H1 (cell line): ENCODE measurements at regions not wholly inside any gene's neighbourhood (a gene's known extent, or its start where the extent isn't known, plus 50 kb on each side); places are given as distances from the start of the nearest gene placed in this dataset.

Experiments
- EZH2 ChIP-seq: fragments of 200-600 bp; sonication (generic); IDR thresholded peaks from 2 replicates; pipeline ENCODE4 v1.7.1; 2012; ENCODE audit warnings: low read depth, mild to moderate bottlenecking, moderate library complexity, low read length, inconsistent platforms; ENCODE audit not compliant: severe bottlenecking
- HDAC2 ChIP-seq, 2 experiments: fragments of 300-600 bp in 1 of 2; sonication (generic) in 1 of 2; IDR thresholded peaks; 2 replicates each; pipeline ENCODE4 v1.6.1; 2011 to 2012; ENCODE audit warnings: low read depth in 2 of 2, low read length in 2 of 2, mild to moderate bottlenecking in 2 of 2, moderate library complexity in 2 of 2, borderline replicate concordance in 1 of 2, inconsistent platforms in 1 of 2
- SRF ChIP-seq: IDR thresholded peaks from 2 replicates; pipeline ENCODE4 v1.6.1; 2011; ENCODE audit warnings: mild to moderate bottlenecking, low read depth, low read length, moderate library complexity
- TAF1 ChIP-seq: IDR thresholded peaks from 2 replicates; pipeline ENCODE4 v1.6.1; 2011; ENCODE audit warnings: mild to moderate bottlenecking, low read depth, low read length
- ZNF274 ChIP-seq: IDR thresholded peaks from 2 replicates; pipeline ENCODE4 v1.7.0; 2012; ENCODE audit warnings: low read length, borderline replicate concordance; ENCODE audit errors: extremely low read depth
- TF ChIP-seq, protein P1 (sequence below): IDR thresholded peaks from 2 replicates; pipeline ENCODE4 v1.6.1; 2011; ENCODE audit warnings: low read length, improper control_type of control experiment
- TF ChIP-seq, protein P2 (sequence below), 3 experiments: IDR thresholded peaks; 1 replicate in 2 of 3; 2 replicates in 1 of 3; pipeline versions ENCODE4 v1.5.1 to v1.6.1; 2011; ENCODE audit warnings: low read length in 3 of 3, mild to moderate bottlenecking in 3 of 3, inconsistent platforms in 2 of 3, low read depth in 1 of 3, moderate library complexity in 1 of 3; ENCODE audit not compliant: insufficient read depth in 1 of 3; ENCODE audit errors: control extremely low read depth in 1 of 3

DNA sequence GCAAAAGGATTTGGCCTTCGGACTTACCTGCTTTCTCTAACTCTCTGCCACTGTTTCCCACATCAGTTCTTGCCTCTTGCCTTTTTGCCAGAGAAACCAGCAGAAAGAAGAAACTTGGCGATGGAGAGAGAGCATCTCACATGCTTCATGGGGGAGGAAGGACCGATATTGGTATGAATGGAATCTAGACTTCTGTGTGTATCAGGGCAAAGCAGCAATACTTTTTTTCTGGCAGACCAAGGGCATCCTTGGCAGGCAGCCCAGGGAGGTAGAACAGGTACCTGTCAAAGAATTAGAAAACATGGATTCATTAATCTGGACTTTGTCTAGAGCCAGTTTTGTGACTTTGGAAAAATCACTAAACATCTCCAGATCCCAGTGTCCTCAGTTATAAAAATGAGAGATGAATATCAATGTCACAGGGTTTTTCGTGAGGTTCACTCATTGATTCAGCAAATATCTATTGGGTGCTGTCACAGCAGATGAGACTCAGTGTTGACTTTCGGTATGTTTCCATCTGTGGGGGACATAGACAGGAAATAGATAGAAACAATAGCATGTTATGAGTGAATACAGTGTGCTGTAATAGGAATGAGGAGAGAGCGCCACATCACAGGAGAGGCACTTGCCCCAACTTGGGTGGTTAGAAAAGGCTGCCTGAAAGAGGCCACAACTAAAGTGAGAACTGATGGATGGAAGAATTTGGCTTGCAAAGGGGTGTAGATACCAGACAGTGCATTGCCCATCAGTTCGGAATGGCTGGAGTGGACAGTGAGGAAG, 114.1 kb downstream of the CD83 start:
- TF ChIP-seq ZNF274 (no peak), SRF (no peak), HDAC2 (IDR thresholded peaks at IDR 0.05; ENCODE audit: borderline replicate concordance in 1 of 2, low read depth in 2 of 2, low read length in 2 of 2) (no peak), TAF1 (no peak), EZH2 (no peak)
- TF ChIP-seq, protein P1, sequence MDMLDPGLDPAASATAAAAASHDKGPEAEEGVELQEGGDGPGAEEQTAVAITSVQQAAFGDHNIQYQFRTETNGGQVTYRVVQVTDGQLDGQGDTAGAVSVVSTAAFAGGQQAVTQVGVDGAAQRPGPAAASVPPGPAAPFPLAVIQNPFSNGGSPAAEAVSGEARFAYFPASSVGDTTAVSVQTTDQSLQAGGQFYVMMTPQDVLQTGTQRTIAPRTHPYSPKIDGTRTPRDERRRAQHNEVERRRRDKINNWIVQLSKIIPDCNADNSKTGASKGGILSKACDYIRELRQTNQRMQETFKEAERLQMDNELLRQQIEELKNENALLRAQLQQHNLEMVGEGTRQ = no peak
- TF ChIP-seq, protein P2, sequence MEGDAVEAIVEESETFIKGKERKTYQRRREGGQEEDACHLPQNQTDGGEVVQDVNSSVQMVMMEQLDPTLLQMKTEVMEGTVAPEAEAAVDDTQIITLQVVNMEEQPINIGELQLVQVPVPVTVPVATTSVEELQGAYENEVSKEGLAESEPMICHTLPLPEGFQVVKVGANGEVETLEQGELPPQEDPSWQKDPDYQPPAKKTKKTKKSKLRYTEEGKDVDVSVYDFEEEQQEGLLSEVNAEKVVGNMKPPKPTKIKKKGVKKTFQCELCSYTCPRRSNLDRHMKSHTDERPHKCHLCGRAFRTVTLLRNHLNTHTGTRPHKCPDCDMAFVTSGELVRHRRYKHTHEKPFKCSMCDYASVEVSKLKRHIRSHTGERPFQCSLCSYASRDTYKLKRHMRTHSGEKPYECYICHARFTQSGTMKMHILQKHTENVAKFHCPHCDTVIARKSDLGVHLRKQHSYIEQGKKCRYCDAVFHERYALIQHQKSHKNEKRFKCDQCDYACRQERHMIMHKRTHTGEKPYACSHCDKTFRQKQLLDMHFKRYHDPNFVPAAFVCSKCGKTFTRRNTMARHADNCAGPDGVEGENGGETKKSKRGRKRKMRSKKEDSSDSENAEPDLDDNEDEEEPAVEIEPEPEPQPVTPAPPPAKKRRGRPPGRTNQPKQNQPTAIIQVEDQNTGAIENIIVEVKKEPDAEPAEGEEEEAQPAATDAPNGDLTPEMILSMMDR (IDR thresholded peaks at IDR 0.05; ENCODE audit: control extremely low read depth in 1 of 3, insufficient read depth in 1 of 3, low read depth in 1 of 3, low read length in 3 of 3) = no peak
